Neural cell (in vitro differentiated cells): ENCODE measurements at regions not wholly inside any gene's neighbourhood (a gene's known extent, or its start where the extent isn't known, plus 50 kb on each side); places are given as distances from the start of the nearest gene placed in this dataset.
"Not testable (repeated sequence)": the region's sequence is repeated elsewhere in the genome, so short reads cannot be mapped to it uniquely, and the experiment has no call there.

Source experiments
- H2AFZ ChIP-seq: fragments of 200-600, 300-800 bp; sonication (generic), shearing (Covaris generic); 2 replicates; pipeline ENCODE4 v1.6.0; 2014; ENCODE audit warnings: low read depth, mild to moderate bottlenecking, antibody characterized with exemption, low read length, moderate library complexity
- H3F3A ChIP-seq: fragments of 200-600 bp; shearing (Covaris generic); 2 replicates; pipeline ENCODE4 v1.6.1; 2016; ENCODE audit warnings: mild to moderate bottlenecking, moderate library complexity, mixed read lengths, antibody characterized with exemption, low read length; ENCODE audit not compliant: insufficient read depth, poor library complexity, severe bottlenecking
- H3K27ac ChIP-seq: fragments of 200-600, 300-800 bp; sonication (generic), shearing (Covaris generic); 2 replicates; pipeline ENCODE4 v1.5.1; 2014; ENCODE audit warnings: mild to moderate bottlenecking, low read length, moderate library complexity
- H3K27me3 ChIP-seq: fragments of 300-800, 200-600 bp; sonication (generic), shearing (Covaris generic); 2 replicates; pipeline ENCODE4 v1.6.0; 2014; ENCODE audit warnings: mild to moderate bottlenecking, low read depth, low read length, moderate library complexity; ENCODE audit not compliant: insufficient read depth
- H3K36me3 ChIP-seq: fragments of 300-800, 200-600 bp; sonication (generic), shearing (Covaris generic); 2 replicates; pipeline ENCODE4 v1.5.1; 2014; ENCODE audit warnings: mild to moderate bottlenecking, antibody characterized with exemption, low read length, moderate library complexity; ENCODE audit not compliant: insufficient read depth
- H3K4me2 ChIP-seq: fragments of 300-800, 200-600 bp; sonication (generic), shearing (Covaris generic); 2 replicates; pipeline ENCODE4 v1.6.0; 2014; ENCODE audit warnings: mild to moderate bottlenecking, low read length
- H3K4me3 ChIP-seq: fragments of 300-800, 200-600 bp; sonication (generic), shearing (Covaris generic); 2 replicates; pipeline ENCODE4 v1.5.1; 2014; ENCODE audit warnings: mild to moderate bottlenecking, low read length, moderate library complexity
- H3K79me2 ChIP-seq: fragments of 200-600 bp; shearing (Covaris generic); replicated peaks from 2 replicates; pipeline ENCODE4 v1.6.0; 2014; ENCODE audit warnings: mild to moderate bottlenecking, low read length, moderate library complexity; ENCODE audit not compliant: insufficient read depth
- H3K9ac ChIP-seq: fragments of 300-800, 200-600 bp; sonication (generic), shearing (Covaris generic); 2 replicates; pipeline ENCODE4 v1.6.1; 2016; ENCODE audit warnings: mild to moderate bottlenecking, low read length, mixed read lengths
- H3K9me2 ChIP-seq: fragments of 200-600 bp; shearing (Covaris generic); 2 replicates; pipeline ENCODE4 v1.6.1; 2016; ENCODE audit warnings: mild to moderate bottlenecking, low read length, mixed read lengths; ENCODE audit not compliant: insufficient read depth
- H3K9me3 ChIP-seq: fragments of 200-600, 300-800 bp; sonication (generic), shearing (Covaris generic); 2 replicates; pipeline ENCODE4 v1.6.1; 2016; ENCODE audit warnings: mild to moderate bottlenecking, mixed run types, low read length, moderate library complexity, mixed read lengths
- H4K20me1 ChIP-seq: fragments of 200-600 bp; shearing (Covaris generic); 2 replicates; pipeline ENCODE4 v1.6.1; 2016; ENCODE audit warnings: mild to moderate bottlenecking, mixed run types; ENCODE audit not compliant: insufficient read depth
- CTCF ChIP-seq: fragments of 450-650 bp; IDR thresholded peaks from 2 replicates; pipeline ENCODE4 v1.5.1; 2014; ENCODE audit warnings: antibody characterized with exemption, mild to moderate bottlenecking, moderate library complexity; ENCODE audit not compliant: poor library complexity, severe bottlenecking
- EP300 ChIP-seq: fragments of 450-650 bp; conservative IDR thresholded peaks from 2 replicates; pipeline ENCODE4 v1.6.1; 2014; ENCODE audit warnings: antibody characterized with exemption, mild to moderate bottlenecking, moderate library complexity; ENCODE audit not compliant: poor library complexity, severe bottlenecking
- EZH2 ChIP-seq: fragments of 200-600, 300-800 bp; shearing (Covaris generic), sonication (generic); IDR thresholded peaks from 2 replicates; pipeline ENCODE4 v1.6.1; 2014; ENCODE audit warnings: antibody characterized with exemption, low read length, borderline replicate concordance, mild to moderate bottlenecking; ENCODE audit not compliant: insufficient read depth, poor library complexity, severe bottlenecking
- MXI1 ChIP-seq: fragments of 450-650 bp; conservative IDR thresholded peaks from 2 replicates; pipeline ENCODE4 v1.6.1; 2014; ENCODE audit warnings: antibody characterized with exemption, mild to moderate bottlenecking; ENCODE audit not compliant: poor library complexity, severe bottlenecking
- POLR2AphosphoS5 ChIP-seq: IDR thresholded peaks from 2 replicates; pipeline ENCODE4 v1.6.1; 2012
- RAD21 ChIP-seq: fragments of 450-650 bp; conservative IDR thresholded peaks from 2 replicates; pipeline ENCODE4 v1.6.1; 2014; ENCODE audit warnings: antibody characterized with exemption, mild to moderate bottlenecking, moderate library complexity
- REST ChIP-seq: IDR thresholded peaks from 2 replicates; pipeline ENCODE4 v1.6.1; 2012; ENCODE audit warnings: borderline replicate concordance
- SMC3 ChIP-seq: fragments of 450-650 bp; conservative IDR thresholded peaks from 2 replicates; pipeline ENCODE4 v1.6.1; 2014; ENCODE audit warnings: antibody characterized with exemption, mild to moderate bottlenecking, moderate library complexity; ENCODE audit not compliant: poor library complexity
- TAF1 ChIP-seq: IDR thresholded peaks from 2 replicates; pipeline ENCODE4 v1.6.1; 2012; ENCODE audit warnings: low read depth

GRCh38 chr9:94472063-94472462, 82.8 kb upstream of the PCAT7 start:
- H3K36me3 ChIP-seq, H4K20me1 ChIP-seq, H3K4me2 ChIP-seq, H3K27me3 ChIP-seq, H3F3A ChIP-seq, H3K9ac ChIP-seq, H3K9me3 ChIP-seq, H3K27ac ChIP-seq, H3K9me2 ChIP-seq, H2AFZ ChIP-seq, H3K4me3 ChIP-seq, H3K79me2 ChIP-seq: not testable (repeated sequence)

- Histone ChIP-seq H3K4me3 (no peak overlapping the region), H3K9ac (no peak overlapping the region), H3K79me2 (no peaks in the 10 kb centered on the region), H4K20me1 (no peaks in the 10 kb centered on the region), H3K27ac (no peak overlapping the region), H3K4me2 (no peak overlapping the region), H2AFZ (no peak overlapping the region), H3F3A (no peaks in the 10 kb centered on the region), H3K9me3 (peaks cover 7% of the 10 kb centered on the region), H3K27me3 (no peaks in the 10 kb centered on the region), H3K9me2 (no peaks in the 10 kb centered on the region), H3K36me3 (no peaks in the 10 kb centered on the region)
- TF ChIP-seq RAD21 (no peak), POLR2AphosphoS5 (no peak), REST (no peak), EZH2 (no peak), TAF1 (no peak), EP300 (no peak), MXI1 (no peak), SMC3 (no peak), CTCF (no peak)
Observed at GRCh38 chr9:94472806-94473360, 82.0 kb upstream of the PCAT7 start.
